UCSD-AML1 (cell line): ENCODE measurements at regions not wholly inside any gene's neighbourhood (a gene's known extent, or its start where the extent isn't known, plus 50 kb on each side); places are given as distances from the start of the nearest gene placed in this dataset.

ENCODE experiments used
- DNase-seq: peaks from one replicate; lab custom pipeline; 2025; ENCODE audit not compliant: unreplicated experiment; lab: John Stamatoyannopoulos, UW

GRCh38 chr14:87186737-87187136 lies 806.2 kb downstream of the GALC start:
- no peak for DNase-seq

GRCh38 chr14:87185961-87186560 lies 806.9 kb downstream of the GALC start:
- DNase-seq: no peak

- no peak for DNase-seq
Measured at GRCh38 chr14:87184180-87184579, 808.8 kb downstream of the GALC start.

- no peak for DNase-seq
Measured at GRCh38 chr14:87181288-87181687, 811.7 kb downstream of the GALC start.

- no peak for DNase-seq
Measured at GRCh38 chr14:87179936-87180335, 813.0 kb downstream of the GALC start.

GRCh38 chr14:87178277-87178676 lies 814.7 kb downstream of the GALC start:
- DNase-seq: no peak

GRCh38 chr14:87175175-87175574 lies 817.8 kb downstream of the GALC start:
- DNase-seq: no peak

- no peak for DNase-seq
Measured at GRCh38 chr14:87171141-87171540, 821.8 kb downstream of the GALC start.

GRCh38 chr14:87170179-87170578 lies 822.8 kb downstream of the GALC start:
- no peak for DNase-seq

GRCh38 chr14:87169362-87169761 lies 823.6 kb downstream of the GALC start:
- DNase-seq: no peak

GRCh38 chr14:87161502-87161901 lies 831.5 kb downstream of the GALC start:
- no peak for DNase-seq

GRCh38 chr14:87160989-87161388 lies 832.0 kb downstream of the GALC start:
- DNase-seq: no peak

- no peak for DNase-seq
Measured at GRCh38 chr14:87158283-87158682, 834.7 kb downstream of the GALC start.

- DNase-seq: no peak
Measured at GRCh38 chr14:87156878-87157277, 836.1 kb downstream of the GALC start.

- no peak for DNase-seq
Measured at GRCh38 chr14:87155856-87156488, 837.0 kb downstream of the GALC start.

GRCh38 chr14:87153901-87154300 lies 839.1 kb downstream of the GALC start:
- no peak for DNase-seq

- no peak for DNase-seq
Measured at GRCh38 chr14:87153391-87153790, 839.6 kb downstream of the GALC start.

- DNase-seq: no peak
Measured at GRCh38 chr14:87152693-87153092, 840.3 kb downstream of the GALC start.

- DNase-seq: no peak
Measured at GRCh38 chr14:87149583-87150354, 843.2 kb downstream of the GALC start.

- DNase-seq: no peak
Measured at GRCh38 chr14:87148655-87149054, 844.3 kb downstream of the GALC start.

- DNase-seq: no peak
Measured at GRCh38 chr14:87142551-87143211, 850.3 kb downstream of the GALC start.

GRCh38 chr14:87141801-87142200 lies 851.2 kb downstream of the GALC start:
- no peak for DNase-seq
